Natural killer cell (primary cell): ENCODE measurements at regions not wholly inside any gene's neighbourhood (a gene's known extent, or its start where the extent isn't known, plus 50 kb on each side); places are given as distances from the start of the nearest gene placed in this dataset.
"Not testable (repeated sequence)": the region's sequence is repeated elsewhere in the genome, so short reads cannot be mapped to it uniquely, and the experiment has no call there.

ENCODE experiments used
- ATAC-seq, 3 donors: fragments of 150-1000 bp in 2 of 3; fragments of 200-7000 bp in 1 of 3; cut with Tn5 transposase; 1 replicate in 1 of 3; 2 replicates in 2 of 3; pipeline ENCODE4 v1.10.0; 2021; ENCODE audit warnings: mild to moderate bottlenecking in 2 of 3, moderate library complexity in 2 of 3
- DNase-seq, 2 donors: peaks; one replicate each; pipeline versions ENCODE4 v3.0.0 to v3.0.0-alpha.2; 2013 to 2021; ENCODE audit warnings: mixed read lengths in 1 of 2
- H3K27ac ChIP-seq: one replicate; pipeline ENCODE4 v1.5.1; 2013; ENCODE audit warnings: mild to moderate bottlenecking, low read length
- H3K27me3 ChIP-seq: one replicate; pipeline ENCODE4 v1.6.1; 2013; ENCODE audit warnings: low read length; ENCODE audit not compliant: control insufficient read depth, insufficient read depth
- H3K36me3 ChIP-seq: one replicate; pipeline ENCODE4 v1.6.1; 2013; ENCODE audit warnings: low read length; ENCODE audit not compliant: control insufficient read depth, insufficient read depth
- H3K4me1 ChIP-seq: one replicate; pipeline ENCODE4 v1.6.1; 2013; ENCODE audit warnings: low read length; ENCODE audit not compliant: control insufficient read depth, insufficient read depth
- H3K4me3 ChIP-seq: one replicate; pipeline ENCODE4 v1.5.1; 2013; ENCODE audit warnings: low read length
- H3K9me3 ChIP-seq: one replicate; pipeline ENCODE4 v1.6.1; 2013; ENCODE audit warnings: low read length; ENCODE audit not compliant: control insufficient read depth, insufficient read depth
- H3K27ac Mint-ChIP-seq, 2 donors: one replicate each; pipeline ENCODE4 v1.8.0; 2022; ENCODE audit warnings: mild to moderate bottlenecking in 2 of 2, mixed read lengths in 2 of 2, moderate library complexity in 1 of 2
- H3K27me3 Mint-ChIP-seq, 2 donors: one replicate each; pipeline ENCODE4 v1.8.0; 2022; ENCODE audit warnings: low read depth in 2 of 2, mixed read lengths in 2 of 2
- H3K36me3 Mint-ChIP-seq: one replicate; pipeline ENCODE4 v1.8.0; 2022; ENCODE audit warnings: mixed read lengths
- H3K4me1 Mint-ChIP-seq, 2 donors: one replicate each; pipeline ENCODE4 v1.8.0; 2022; ENCODE audit warnings: mixed read lengths in 2 of 2
- H3K4me3 Mint-ChIP-seq: one replicate; pipeline ENCODE4 v1.8.0; 2022; ENCODE audit warnings: mild to moderate bottlenecking, moderate library complexity, mixed read lengths
- H3K9me3 Mint-ChIP-seq, 2 donors: one replicate each; pipeline ENCODE4 v1.8.0; 2022; ENCODE audit warnings: mixed read lengths in 2 of 2
- WGBS: methylation state at CpG from one replicate; pipeline ENCODE4 v1.1.7; 2013; ENCODE audit warnings: missing lambda C conversion rate; ENCODE audit not compliant: insufficient coverage; 5-methylcytosine and 5-hydroxymethylcytosine counted together
- intact Hi-C: fragments of 100-400 bp; cut with micrococcal nuclease; formaldehyde crosslinking; loops from one replicate; pipeline ENCODE4 v1.14.2; 2022
- TF ChIP-seq, protein P1 (sequence below): fragments of 200-600 bp; IDR thresholded peaks from one replicate; pipeline ENCODE4 v1.8.0; 2022; ENCODE audit warnings: antibody characterized with exemption

DNA sequence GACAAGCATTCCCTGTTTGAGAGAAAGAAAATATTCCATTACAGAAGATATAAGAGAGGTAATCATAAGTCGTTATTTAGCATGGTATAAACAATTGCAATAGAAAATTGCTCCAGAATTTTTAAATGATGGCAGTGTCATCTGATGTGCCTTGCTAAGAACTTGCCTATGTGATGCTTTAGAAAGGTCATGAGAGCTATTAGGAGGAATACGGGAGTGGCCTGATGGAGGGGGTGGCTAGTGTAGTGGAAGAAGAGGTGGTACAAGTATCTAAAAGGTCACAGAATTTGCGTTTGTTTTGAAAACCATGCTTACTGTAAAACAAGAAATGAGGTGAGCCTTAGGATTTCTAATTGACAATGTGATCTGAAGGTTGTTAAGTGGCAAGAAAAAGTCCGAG lies 550.0 kb downstream of the TMX3 start:
- no peak overlapping the region for H3K4me3 ChIP-seq
- no peaks in the 10 kb centered on the region for H3K4me1 ChIP-seq
- H3K27me3 ChIP-seq: no peaks in the 10 kb centered on the region
- DNase-seq (no peak), ATAC-seq (no peak)
- WGBS: 71% methylated on average over 4 of the region's 4 CpGs
- no peak overlapping the region for H3K27ac ChIP-seq
- H3K36me3 ChIP-seq: no peaks in the 10 kb centered on the region
- H3K9me3 ChIP-seq: no peaks in the 10 kb centered on the region
- H3K27me3 Mint-ChIP-seq: no peaks in the 10 kb centered on the region
- peaks cover 2% of the 10 kb centered on the region for H3K36me3 Mint-ChIP-seq
- peaks cover 6 to 21% of the 10 kb centered on the region in 2 donors for H3K9me3 Mint-ChIP-seq
- no peak overlapping the region for H3K4me3 Mint-ChIP-seq
- no peaks in the 10 kb centered on the region for H3K4me1 Mint-ChIP-seq
- H3K27ac Mint-ChIP-seq: no peak overlapping the region
- TF ChIP-seq, protein P1, sequence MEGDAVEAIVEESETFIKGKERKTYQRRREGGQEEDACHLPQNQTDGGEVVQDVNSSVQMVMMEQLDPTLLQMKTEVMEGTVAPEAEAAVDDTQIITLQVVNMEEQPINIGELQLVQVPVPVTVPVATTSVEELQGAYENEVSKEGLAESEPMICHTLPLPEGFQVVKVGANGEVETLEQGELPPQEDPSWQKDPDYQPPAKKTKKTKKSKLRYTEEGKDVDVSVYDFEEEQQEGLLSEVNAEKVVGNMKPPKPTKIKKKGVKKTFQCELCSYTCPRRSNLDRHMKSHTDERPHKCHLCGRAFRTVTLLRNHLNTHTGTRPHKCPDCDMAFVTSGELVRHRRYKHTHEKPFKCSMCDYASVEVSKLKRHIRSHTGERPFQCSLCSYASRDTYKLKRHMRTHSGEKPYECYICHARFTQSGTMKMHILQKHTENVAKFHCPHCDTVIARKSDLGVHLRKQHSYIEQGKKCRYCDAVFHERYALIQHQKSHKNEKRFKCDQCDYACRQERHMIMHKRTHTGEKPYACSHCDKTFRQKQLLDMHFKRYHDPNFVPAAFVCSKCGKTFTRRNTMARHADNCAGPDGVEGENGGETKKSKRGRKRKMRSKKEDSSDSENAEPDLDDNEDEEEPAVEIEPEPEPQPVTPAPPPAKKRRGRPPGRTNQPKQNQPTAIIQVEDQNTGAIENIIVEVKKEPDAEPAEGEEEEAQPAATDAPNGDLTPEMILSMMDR: no peak
- intact Hi-C loops: no loop called here

DNA sequence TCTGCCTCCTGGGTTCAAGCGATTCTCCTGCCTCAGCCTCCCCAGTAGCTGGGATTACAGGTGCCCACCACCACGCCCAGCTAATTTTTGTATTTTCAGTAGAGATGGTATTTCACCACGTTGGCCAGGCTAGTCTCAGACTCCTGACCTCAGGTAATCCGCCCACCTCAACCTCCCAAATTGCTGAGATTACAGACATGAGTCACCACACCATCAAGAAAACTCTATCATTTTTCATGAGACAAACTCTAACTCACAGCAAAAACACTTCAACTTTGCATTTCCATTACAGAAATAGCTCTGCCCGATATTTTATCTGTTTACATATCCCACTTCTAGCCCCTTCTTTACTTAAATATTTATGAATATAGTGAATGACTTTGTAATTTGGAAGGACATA lies 561.1 kb downstream of the TMX3 start:
- H3K27ac ChIP-seq, H3K9me3 Mint-ChIP-seq, H3K36me3 ChIP-seq, H3K27me3 Mint-ChIP-seq, H3K9me3 ChIP-seq, DNase-seq, H3K4me1 Mint-ChIP-seq, H3K27ac Mint-ChIP-seq, H3K4me3 Mint-ChIP-seq, H3K36me3 Mint-ChIP-seq, H3K27me3 ChIP-seq, ATAC-seq, H3K4me3 ChIP-seq, intact Hi-C loops, H3K4me1 ChIP-seq: not testable (repeated sequence)
- 74% methylated on average over 4 of the region's 5 CpGs for WGBS

DNA sequence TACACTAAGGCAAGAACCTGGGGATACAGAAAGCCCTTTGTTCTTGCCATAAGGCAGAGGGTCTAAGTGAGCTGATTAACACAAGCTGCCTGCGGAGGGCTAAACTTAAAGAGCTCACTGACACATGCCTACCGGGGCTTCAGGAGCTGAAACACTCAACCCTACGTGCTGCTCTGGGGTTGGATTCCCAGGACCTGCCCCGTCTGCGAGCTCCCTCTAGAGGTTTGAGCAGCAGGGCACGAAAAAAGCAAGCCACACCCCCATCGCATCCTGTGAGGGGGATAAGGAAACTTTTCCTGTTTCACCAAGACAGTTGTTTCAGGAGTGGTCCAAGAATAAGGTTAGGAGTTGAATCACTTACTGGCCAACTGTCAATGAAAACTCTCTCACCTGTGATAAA lies 562.1 kb downstream of the TMX3 start:
- Mint-ChIP-seq H3K4me1 (no peaks in the 10 kb centered on the region), H3K36me3 (no peaks in the 10 kb centered on the region), H3K27me3 (no peaks in the 10 kb centered on the region), H3K27ac (no peak overlapping the region), H3K9me3 (peaks cover 8 to 9% of the 10 kb centered on the region in 2 donors), H3K4me3 (no peak overlapping the region)
- TF ChIP-seq, protein P1: no peak
- no peak for DNase-seq
- Histone ChIP-seq H3K27ac (no peak overlapping the region), H3K9me3 (peaks cover 4% of the 10 kb centered on the region), H3K36me3 (no peaks in the 10 kb centered on the region), H3K4me1 (no peaks in the 10 kb centered on the region), H3K27me3 (no peaks in the 10 kb centered on the region), H3K4me3 (no peak overlapping the region)
- ATAC-seq: no peak
- intact Hi-C loops: no loop called here
- WGBS: 75% methylated on average over 7 of the region's 7 CpGs

DNA sequence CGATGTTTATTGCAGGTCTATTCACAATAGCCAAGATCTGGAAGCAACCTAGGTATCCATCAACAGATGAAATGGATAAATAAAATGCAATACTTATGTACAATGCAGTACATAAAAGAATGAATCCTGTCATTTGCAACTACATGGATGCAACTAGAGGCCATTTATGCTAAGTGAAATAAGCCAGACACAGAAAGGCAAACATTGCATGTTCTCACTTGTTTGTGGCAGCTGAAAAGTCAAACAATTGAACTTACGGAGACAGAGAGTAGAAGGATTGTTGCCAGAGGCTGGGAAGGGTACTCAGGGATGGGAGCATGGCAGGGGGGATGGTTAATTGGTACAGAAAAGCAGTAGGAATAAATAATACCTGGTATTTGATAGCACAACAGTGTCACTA lies 563.9 kb downstream of the TMX3 start:
- Mint-ChIP-seq H3K4me3 (no peak overlapping the region), H3K4me1 (no peaks in the 10 kb centered on the region), H3K27me3 (no peaks in the 10 kb centered on the region), H3K36me3 (no peaks in the 10 kb centered on the region), H3K9me3 (peaks cover 6% of the 10 kb centered on the region in 2 donors), H3K27ac (no peak overlapping the region)
- Histone ChIP-seq H3K9me3 (peaks cover 4% of the 10 kb centered on the region), H3K27me3 (no peaks in the 10 kb centered on the region), H3K4me3 (no peak overlapping the region), H3K4me1 (no peaks in the 10 kb centered on the region), H3K27ac (no peak overlapping the region), H3K36me3 (no peaks in the 10 kb centered on the region)
- ATAC-seq (no peak), DNase-seq (no peak)
- intact Hi-C loops: no loop called here
- TF ChIP-seq, protein P1: no peak
- 93% methylated on average over 2 of the region's 2 CpGs for WGBS
